GM21447 (cell line): ENCODE measurements at regions not wholly inside any gene's neighbourhood (a gene's known extent, or its start where the extent isn't known, plus 50 kb on each side); places are given as distances from the start of the nearest gene placed in this dataset.

Experiments used
- ATAC-seq: cut with Tn5 transposase; IDR thresholded peaks from one replicate; pipeline ENCODE4 v1.9.1; 2021; ENCODE audit not compliant: unreplicated experiment

GRCh38 chr2:120864981-120865380, 129.3 kb downstream of the GLI2 start:
- ATAC-seq: no peak

GRCh38 chr2:120865656-120866055, 130.0 kb downstream of the GLI2 start:
- ATAC-seq: no peak

GRCh38 chr2:120866071-120866470, 130.4 kb downstream of the GLI2 start:
- ATAC-seq: no peak

DNA sequence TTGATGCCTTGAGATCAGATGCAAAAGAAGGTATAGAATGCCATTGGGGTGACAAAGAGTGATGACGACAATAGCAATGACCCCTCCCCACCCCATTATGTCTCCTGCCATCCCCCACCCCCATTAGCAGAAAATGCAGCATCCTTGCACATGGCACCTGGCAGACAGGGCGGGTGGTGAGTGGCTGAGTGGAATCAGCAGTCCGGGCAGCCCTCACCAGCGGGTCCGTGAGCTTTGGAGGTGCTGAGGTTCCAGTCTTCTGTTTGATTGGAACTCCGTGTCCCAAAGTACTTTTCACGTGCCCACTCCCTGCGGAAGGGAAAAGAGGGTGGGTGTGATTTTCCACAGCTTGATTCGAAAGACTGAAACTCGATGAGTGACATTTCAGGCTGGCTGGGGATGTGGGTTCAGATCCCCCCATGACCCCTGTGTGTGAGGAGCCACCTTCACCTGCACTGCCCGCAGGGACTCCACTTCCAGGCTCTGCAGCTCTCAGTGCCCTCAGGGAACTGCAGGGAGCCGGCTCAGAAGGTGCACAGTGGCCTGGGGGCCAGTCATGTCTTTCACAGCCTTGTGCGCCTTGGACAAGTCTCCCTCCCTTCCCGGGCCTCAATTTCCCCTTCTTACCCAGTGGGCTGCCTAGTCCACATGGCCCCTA, 130.9 kb downstream of the GLI2 start:
- ATAC-seq: no peak

DNA sequence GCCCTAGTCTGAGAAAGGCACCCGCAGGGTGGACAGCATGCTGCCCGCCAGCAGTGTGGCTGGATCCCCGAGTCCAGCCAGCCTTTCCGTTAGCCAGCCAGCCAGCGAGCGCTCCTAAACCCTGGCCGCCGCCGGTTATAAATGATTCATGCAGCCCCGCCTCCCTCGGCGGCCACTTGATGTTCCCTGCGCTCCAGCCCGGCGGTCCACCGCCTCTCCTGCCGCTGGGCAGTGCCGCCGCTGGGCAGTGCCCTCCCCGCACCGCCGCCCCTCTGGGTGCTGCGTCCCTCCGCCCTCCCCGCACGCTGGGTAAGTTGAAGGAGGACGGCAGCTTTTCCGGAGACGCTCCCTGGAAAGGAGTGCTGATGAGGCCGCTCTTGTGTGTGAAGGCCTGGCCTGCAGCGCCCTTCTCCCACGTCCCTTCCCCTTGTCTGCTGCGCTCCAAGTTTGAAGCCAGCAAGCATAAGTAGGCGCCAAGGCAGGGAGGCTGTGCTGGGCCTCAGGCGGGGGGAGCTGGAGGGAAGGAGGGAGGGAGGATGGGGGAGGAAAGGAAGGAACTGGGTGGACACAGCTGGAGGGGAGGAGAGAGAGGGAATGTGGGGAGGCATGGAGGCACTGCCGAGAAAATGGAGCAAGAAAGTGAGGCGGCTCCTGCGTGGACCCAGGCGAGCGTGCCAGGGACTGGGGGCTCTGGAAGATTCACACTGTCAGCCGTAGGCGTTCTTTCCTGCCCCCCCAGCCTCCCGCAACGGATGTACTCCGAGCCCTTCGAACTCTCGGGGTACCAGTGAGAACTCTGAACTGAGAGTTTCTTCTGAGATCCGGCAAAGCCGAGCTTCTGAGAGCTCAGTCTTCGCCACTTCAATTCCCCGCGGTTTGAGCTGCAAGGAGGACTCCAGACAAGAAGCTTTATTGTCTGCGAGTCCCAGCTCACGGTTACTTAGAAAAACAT, 131.9 kb downstream of the GLI2 start:
- ATAC-seq: no peak

GRCh38 chr2:120868366-120868765, 132.7 kb downstream of the GLI2 start:
- ATAC-seq: no peak

DNA sequence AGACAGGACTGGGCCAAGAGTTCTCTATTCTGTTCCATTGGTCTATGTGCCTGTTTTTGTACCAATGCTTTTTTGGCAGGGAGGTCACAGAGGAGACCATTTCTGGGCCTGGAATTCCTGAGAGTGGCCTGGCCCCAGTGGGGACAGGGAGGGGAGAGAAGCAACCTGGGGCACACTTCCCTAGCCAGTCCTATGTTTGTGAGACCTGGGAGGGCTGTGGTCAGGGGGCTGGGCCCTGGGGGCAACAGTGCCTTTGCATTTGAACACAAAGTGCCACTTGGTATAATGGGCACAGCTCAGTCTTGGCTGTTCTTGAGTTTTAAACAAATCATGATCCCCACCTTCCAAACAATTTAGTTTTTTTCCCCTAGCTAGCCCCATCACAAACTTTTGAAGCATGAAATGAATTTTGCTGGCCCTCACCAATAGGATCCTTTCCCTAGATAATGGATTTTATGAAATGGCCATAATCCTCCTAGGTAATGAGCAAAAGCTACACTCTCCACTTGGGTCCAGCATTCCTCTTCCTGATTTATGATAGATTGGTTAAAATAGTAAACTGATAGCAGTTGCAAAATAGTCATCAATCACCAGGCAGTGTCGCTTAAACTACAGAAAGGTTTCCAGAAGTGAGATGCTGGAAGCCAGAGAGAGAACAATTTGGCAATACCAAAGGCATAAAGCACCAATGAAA, 133.5 kb downstream of the GLI2 start:
- no peak for ATAC-seq

GRCh38 chr2:120869730-120870466, 134.2 kb downstream of the GLI2 start:
- ATAC-seq: no peak

DNA sequence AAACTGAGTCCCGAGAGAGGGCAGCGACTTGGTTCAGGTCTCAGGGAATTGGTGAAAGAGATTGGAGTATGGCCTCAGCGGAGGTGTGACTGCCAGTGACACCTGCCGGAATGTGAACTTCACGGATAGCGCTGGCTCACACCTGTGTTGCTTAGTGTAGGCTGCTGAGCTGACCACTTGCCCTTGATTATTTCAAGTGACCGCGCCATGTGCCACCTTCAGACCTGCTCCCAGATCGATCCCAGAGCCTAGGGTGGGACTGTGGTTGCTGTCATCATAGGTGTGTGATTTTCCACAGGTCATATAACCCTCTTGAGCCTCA, 134.8 kb downstream of the GLI2 start:
- no peak for ATAC-seq

DNA sequence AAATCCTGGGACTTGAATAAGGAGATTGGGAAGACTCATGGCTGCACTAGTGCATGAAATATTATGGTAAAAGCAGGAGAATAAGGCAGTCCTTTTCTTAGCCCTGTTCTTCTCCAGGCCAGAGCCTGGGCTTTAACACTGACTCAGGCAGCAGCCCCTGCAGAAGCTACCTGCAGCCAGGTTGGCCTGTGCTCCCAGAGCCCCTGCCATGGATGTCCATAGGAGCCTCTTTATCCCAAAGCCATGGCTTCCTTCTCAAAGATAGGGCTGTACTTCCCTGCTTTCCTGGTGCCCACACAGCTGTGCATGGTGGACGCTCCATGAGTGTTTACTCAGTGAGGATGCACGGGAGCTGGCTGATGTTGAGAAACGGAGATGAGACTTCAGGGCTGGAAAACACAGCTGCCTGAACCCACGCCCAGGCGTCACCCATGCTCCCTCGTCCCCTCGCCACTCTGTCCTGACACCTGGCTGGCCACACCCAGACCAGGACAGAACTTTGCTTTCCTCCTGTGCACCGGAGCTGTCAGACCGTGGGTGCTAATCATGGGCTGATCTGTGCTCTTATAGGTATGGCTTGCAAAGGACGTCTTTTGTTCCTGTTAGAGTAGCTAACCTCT, 135.5 kb downstream of the GLI2 start:
- ATAC-seq: no peak

- no peak for ATAC-seq
These were observed 136.4 kb downstream of the GLI2 start for GRCh38 chr2:120871881-120872620.

- ATAC-seq: no peak
These were observed 138.6 kb downstream of the GLI2 start for GRCh38 chr2:120873958-120874887.

DNA sequence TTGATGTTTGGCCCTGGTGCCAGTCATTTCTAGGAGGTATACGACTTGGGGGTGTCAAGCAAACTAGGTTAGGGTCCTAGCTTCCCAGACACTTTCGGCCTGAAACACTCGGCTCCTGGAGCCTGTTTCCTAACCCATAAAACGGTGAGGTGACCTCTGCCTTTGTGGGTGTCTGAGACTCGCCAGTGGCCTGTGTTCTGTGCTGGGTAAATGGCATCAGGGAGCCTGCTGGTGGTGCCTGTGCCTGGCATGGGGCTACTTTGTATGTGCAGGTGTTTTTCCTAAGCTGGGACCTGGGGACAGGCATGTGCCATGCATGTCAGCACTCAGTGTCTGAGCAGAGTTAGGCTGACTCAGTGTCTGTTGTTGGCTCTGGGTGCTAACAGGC, 139.2 kb downstream of the GLI2 start:
- no peak for ATAC-seq

DNA sequence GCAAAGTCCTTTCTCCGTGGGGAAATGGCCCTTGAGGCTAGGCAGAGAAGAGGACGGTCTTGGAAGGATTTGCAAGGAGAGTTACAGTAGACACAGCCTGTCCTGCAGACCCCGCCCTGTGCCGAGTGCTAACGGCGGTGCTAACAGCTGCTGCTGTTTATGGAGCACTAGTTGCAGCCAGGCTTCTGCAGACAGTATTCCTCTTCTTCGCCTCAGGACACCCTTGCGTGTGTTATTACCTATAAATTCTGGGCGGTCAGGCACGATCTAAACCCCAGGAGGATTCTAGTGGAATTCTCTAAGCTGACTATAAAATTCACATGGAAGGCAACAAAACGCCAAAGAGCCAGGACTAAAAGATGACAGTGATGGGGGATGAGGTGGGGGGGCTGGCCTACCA, 139.8 kb downstream of the GLI2 start:
- ATAC-seq: no peak

GRCh38 chr2:120876526-120877280, 141.0 kb downstream of the GLI2 start:
- no peak for ATAC-seq

- ATAC-seq: no peak
These were observed 141.7 kb downstream of the GLI2 start for GRCh38 chr2:120877409-120877808.

- no peak for ATAC-seq
These were observed 143.3 kb downstream of the GLI2 start for GRCh38 chr2:120878970-120879369.
